H1 (cell line): ENCODE measurements at regions not wholly inside any gene's neighbourhood (a gene's known extent, or its start where the extent isn't known, plus 50 kb on each side); places are given as distances from the start of the nearest gene placed in this dataset.

Source experiments
- CTCF ChIA-PET: fragments of 300-600 bp; sonication (Branson Sonifier 250); formaldehyde crosslinking; loops from one replicate; lab custom pipeline; 2021; ENCODE audit not compliant: partially characterized antibody; lab: Charles Lee
- POLR2A ChIA-PET: fragments of 300-600 bp; sonication (Branson Sonifier 250); formaldehyde crosslinking; loops from one replicate; lab custom pipeline; 2021; ENCODE audit warnings: inconsistent platforms; ENCODE audit not compliant: partially characterized antibody; lab: Charles Lee
- DNase-seq, 2 experiments: peaks; one replicate each; pipeline versions ENCODE4 v3.0.0 to v3.0.0-alpha.2; 2010 to 2022; ENCODE audit warnings: low spot score in 2 of 2, low read depth in 1 of 2, mixed read lengths in 1 of 2
- FAIRE-seq: peaks from 2 replicates; lab custom pipeline; 2011; peaks lifted over from hg19 to GRCh38; lab: Jason Lieb, UNC
- H2AFZ ChIP-seq: 2 replicates; pipeline ENCODE4 v1.8.1; 2012; ENCODE audit warnings: low read length, inconsistent platforms
- H2AK5ac ChIP-seq: 2 replicates; pipeline ENCODE4 v1.6.1; 2013; ENCODE audit warnings: low read depth, low read length
- H2BK120ac ChIP-seq: replicated peaks from 2 replicates; pipeline ENCODE3; 2013; ENCODE audit warnings: low read depth, low read length, inconsistent platforms
- H2BK12ac ChIP-seq: 2 replicates; pipeline ENCODE4 v1.6.1; 2013; ENCODE audit warnings: low read depth, low read length
- H2BK15ac ChIP-seq: 2 replicates; pipeline ENCODE4 v1.6.1; 2013; ENCODE audit warnings: low read length
- H2BK20ac ChIP-seq: 2 replicates; pipeline ENCODE4 v1.6.1; 2013; ENCODE audit warnings: low read length
- H2BK5ac ChIP-seq: 2 replicates; pipeline ENCODE4 v1.6.1; 2013; ENCODE audit warnings: low read depth, low read length
- H3K14ac ChIP-seq: 2 replicates; pipeline ENCODE4 v1.6.1; 2013; ENCODE audit warnings: inconsistent platforms; ENCODE audit not compliant: insufficient read length
- H3K18ac ChIP-seq: 2 replicates; pipeline ENCODE4 v1.6.1; 2013; ENCODE audit warnings: low read length; ENCODE audit errors: extremely low read depth
- H3K23ac ChIP-seq: 2 replicates; pipeline ENCODE4 v1.6.1; 2013; ENCODE audit warnings: inconsistent platforms; ENCODE audit not compliant: insufficient read length
- H3K23me2 ChIP-seq: 2 replicates; pipeline ENCODE4 v1.6.1; 2013; ENCODE audit warnings: low read depth, low read length
- H3K27ac ChIP-seq: 2 replicates; pipeline ENCODE4 v1.6.1; 2011; ENCODE audit warnings: low read depth, low read length, inconsistent platforms
- H3K27me3 ChIP-seq, 4 experiments: replicated peaks in 1 of 4; 1 replicate in 1 of 4; 2 replicates in 3 of 4; pipeline versions ENCODE4 v1.6.1 to v1.8.1; 2011 to 2013; ENCODE audit warnings: low read length in 3 of 4, mild to moderate bottlenecking in 3 of 4, inconsistent platforms in 2 of 4, mixed read lengths in 2 of 4, moderate library complexity in 1 of 4; ENCODE audit not compliant: control insufficient read depth in 3 of 4, insufficient read depth in 3 of 4; ENCODE audit errors: extremely low read depth in 1 of 4
- H3K36me3 ChIP-seq, 4 experiments: 2 replicates each; pipeline versions ENCODE4 v1.6.1 to v1.8.1; 2011 to 2013; ENCODE audit warnings: mild to moderate bottlenecking in 4 of 4, low read length in 3 of 4, moderate library complexity in 2 of 4, control low read depth in 1 of 4, inconsistent platforms in 1 of 4; ENCODE audit not compliant: insufficient read depth in 4 of 4, control insufficient read depth in 2 of 4
- H3K4ac ChIP-seq: replicated peaks from 2 replicates; pipeline ENCODE3; 2013; ENCODE audit warnings: low read length, low read depth, mixed read lengths, inconsistent platforms; ENCODE audit not compliant: insufficient read length
- H3K4me1 ChIP-seq, 4 experiments: replicated peaks in 1 of 4; 1 replicate in 1 of 4; 2 replicates in 3 of 4; pipeline versions ENCODE4 v1.6.1 to v1.8.1; 2011 to 2013; ENCODE audit warnings: low read length in 3 of 4, inconsistent platforms in 2 of 4, mixed read lengths in 1 of 4; ENCODE audit not compliant: insufficient read depth in 4 of 4, control insufficient read depth in 3 of 4
- H3K4me2 ChIP-seq, 2 experiments: 2 replicates each; pipeline versions ENCODE4 v1.6.1 to v1.8.1; 2011 to 2013; ENCODE audit warnings: low read depth in 2 of 2, low read length in 2 of 2, control low read depth in 1 of 2, inconsistent platforms in 1 of 2, mild to moderate bottlenecking in 1 of 2; ENCODE audit not compliant: insufficient read depth in 1 of 2
- H3K4me3 ChIP-seq, 4 experiments: fragments of 200-600, 300-600 bp in 1 of 4; sonication (generic), shearing (Covaris generic), sonication (Bioruptor Twin) in 1 of 4; 2 replicates each; pipeline versions ENCODE4 v1.5.1 to v1.8.1; 2011 to 2016; ENCODE audit warnings: low read length in 4 of 4, low read depth in 3 of 4, control low read depth in 2 of 4, inconsistent platforms in 2 of 4, mild to moderate bottlenecking in 2 of 4, mixed read lengths in 1 of 4, moderate library complexity in 1 of 4; ENCODE audit not compliant: insufficient read depth in 2 of 4; ENCODE audit errors: extremely low read depth in 1 of 4
- H3K56ac ChIP-seq: replicated peaks from 2 replicates; pipeline ENCODE3; 2013; ENCODE audit warnings: low read depth, mild to moderate bottlenecking, mixed read lengths, low read length, inconsistent platforms; ENCODE audit not compliant: insufficient read length
- H3K79me1 ChIP-seq: 2 replicates; pipeline ENCODE4 v1.6.1; 2013; ENCODE audit warnings: low read depth, low read length, control low read depth
- H3K79me2 ChIP-seq, 2 experiments: 2 replicates each; pipeline versions ENCODE4 v1.6.1 to v1.8.1; 2012 to 2013; ENCODE audit warnings: low read length in 2 of 2, mild to moderate bottlenecking in 2 of 2, inconsistent platforms in 1 of 2; ENCODE audit not compliant: insufficient read depth in 2 of 2, control insufficient read depth in 1 of 2
- H3K9ac ChIP-seq, 4 experiments: replicated peaks in 1 of 4; 1 replicate in 1 of 4; 2 replicates in 3 of 4; pipeline versions ENCODE4 v1.6.1 to v1.8.1; 2011 to 2013; ENCODE audit warnings: low read depth in 3 of 4, low read length in 3 of 4, control low read depth in 2 of 4, mild to moderate bottlenecking in 2 of 4, moderate library complexity in 2 of 4, inconsistent platforms in 1 of 4; ENCODE audit errors: extremely low read depth in 1 of 4
- H3K9me3 ChIP-seq, 2 experiments: 2 replicates each; pipeline versions ENCODE4 v1.6.1 to v1.8.1; 2012 to 2013; ENCODE audit warnings: mild to moderate bottlenecking in 2 of 2, moderate library complexity in 2 of 2, control low read depth in 1 of 2, inconsistent platforms in 1 of 2, low read depth in 1 of 2, low read length in 1 of 2, mixed read lengths in 1 of 2; ENCODE audit not compliant: insufficient read depth in 2 of 2
- H4K20me1 ChIP-seq, 2 experiments: replicated peaks in 1 of 2; 2 replicates each; pipeline versions ENCODE3 to v1.8.1; 2011 to 2013; ENCODE audit warnings: inconsistent platforms in 2 of 2, low read length in 2 of 2, mild to moderate bottlenecking in 1 of 2; ENCODE audit not compliant: insufficient read depth in 2 of 2, control insufficient read depth in 1 of 2
- H4K5ac ChIP-seq: 2 replicates; pipeline ENCODE4 v1.6.1; 2013; ENCODE audit warnings: low read length, low read depth, mixed read lengths, inconsistent platforms; ENCODE audit not compliant: insufficient read length
- H4K8ac ChIP-seq: 2 replicates; pipeline ENCODE4 v1.8.0; 2013; ENCODE audit warnings: mild to moderate bottlenecking, moderate library complexity, low read length, inconsistent platforms; ENCODE audit not compliant: insufficient read depth; ENCODE audit errors: extremely low read depth
- H4K91ac ChIP-seq: replicated peaks from 2 replicates; pipeline ENCODE3; 2013; ENCODE audit warnings: low read length, mixed read lengths, inconsistent platforms; ENCODE audit not compliant: insufficient read length
- CBX5 ChIP-seq: fragments of 300-800, 300-1000 bp; sonication (generic); IDR thresholded peaks from 2 replicates; pipeline ENCODE4 v1.7.1; 2016; ENCODE audit warnings: antibody characterized with exemption, low read length, low read depth
- CBX8 ChIP-seq: fragments of 300-800, 300-1000 bp; sonication (generic); IDR thresholded peaks from 2 replicates; pipeline ENCODE4 v1.7.1; 2016; ENCODE audit warnings: low read depth, low read length, borderline replicate concordance
- CHD2 ChIP-seq: IDR thresholded peaks from 2 replicates; pipeline ENCODE4 v1.6.1; 2012; ENCODE audit warnings: low read length, improper control_type of control experiment
- EGR1 ChIP-seq: IDR thresholded peaks from 2 replicates; pipeline ENCODE4 v1.6.1; 2011; ENCODE audit warnings: low read depth, low read length, borderline replicate concordance
- EZH2 ChIP-seq: fragments of 200-600 bp; sonication (generic); IDR thresholded peaks from 2 replicates; pipeline ENCODE4 v1.7.1; 2012; ENCODE audit warnings: low read depth, mild to moderate bottlenecking, moderate library complexity, low read length, inconsistent platforms; ENCODE audit not compliant: severe bottlenecking
- KDM4A ChIP-seq: IDR thresholded peaks from one replicate; pipeline ENCODE4 v1.7.1; 2012; ENCODE audit warnings: low read depth, mild to moderate bottlenecking, moderate library complexity, low read length, inconsistent platforms; ENCODE audit not compliant: severe bottlenecking
- MAFK ChIP-seq: IDR thresholded peaks from 2 replicates; pipeline ENCODE4 v1.6.1; 2012; ENCODE audit warnings: low read depth, mild to moderate bottlenecking, improper control_type of control experiment, low read length
- RBBP5 ChIP-seq: IDR thresholded peaks from 2 replicates; pipeline ENCODE4 v1.7.1; 2012; ENCODE audit warnings: low read depth, mild to moderate bottlenecking, inconsistent platforms, low read length, moderate library complexity, borderline replicate concordance
- SIN3A ChIP-seq, 2 experiments: IDR thresholded peaks in 1 of 2; conservative IDR thresholded peaks in 1 of 2; 2 replicates each; pipeline ENCODE4 v1.6.1; 2011 to 2012; ENCODE audit warnings: low read length in 2 of 2, improper control_type of control experiment in 1 of 2, low read depth in 1 of 2, mild to moderate bottlenecking in 1 of 2
- SP1 ChIP-seq: IDR thresholded peaks from 2 replicates; pipeline ENCODE4 v1.6.1; 2011; ENCODE audit warnings: low read depth, low read length
- SUZ12 ChIP-seq: fragments of 200-600 bp; sonication (generic); IDR thresholded peaks from 2 replicates; pipeline ENCODE4 v1.6.1; 2012; ENCODE audit warnings: mild to moderate bottlenecking, inconsistent platforms, low read length, moderate library complexity, mixed read lengths
- TAF1 ChIP-seq: IDR thresholded peaks from 2 replicates; pipeline ENCODE4 v1.6.1; 2011; ENCODE audit warnings: mild to moderate bottlenecking, low read depth, low read length
- WGBS, 2 experiments: shearing (Covaris generic) in 1 of 2; methylation state at CpG; one replicate each; pipeline versions ENCODE4 v1.1.6 to v1.1.7; 2013 to 2015; ENCODE audit warnings: low lambda C conversion rate in 2 of 2, mixed read lengths in 2 of 2, inconsistent platforms in 1 of 2, low coverage in 1 of 2, missing lambda C conversion rate in 1 of 2; ENCODE audit not compliant: insufficient replicate concordance in 2 of 2, insufficient coverage in 1 of 2, insufficient read length in 1 of 2; ENCODE audit errors: extremely low coverage in 1 of 2, missing lambda C conversion rate in 1 of 2; 5-methylcytosine and 5-hydroxymethylcytosine counted together
- TF ChIP-seq, protein P1 (sequence below): IDR thresholded peaks from 2 replicates; pipeline ENCODE4 v1.6.1; 2012; ENCODE audit warnings: inconsistent platforms

DNA sequence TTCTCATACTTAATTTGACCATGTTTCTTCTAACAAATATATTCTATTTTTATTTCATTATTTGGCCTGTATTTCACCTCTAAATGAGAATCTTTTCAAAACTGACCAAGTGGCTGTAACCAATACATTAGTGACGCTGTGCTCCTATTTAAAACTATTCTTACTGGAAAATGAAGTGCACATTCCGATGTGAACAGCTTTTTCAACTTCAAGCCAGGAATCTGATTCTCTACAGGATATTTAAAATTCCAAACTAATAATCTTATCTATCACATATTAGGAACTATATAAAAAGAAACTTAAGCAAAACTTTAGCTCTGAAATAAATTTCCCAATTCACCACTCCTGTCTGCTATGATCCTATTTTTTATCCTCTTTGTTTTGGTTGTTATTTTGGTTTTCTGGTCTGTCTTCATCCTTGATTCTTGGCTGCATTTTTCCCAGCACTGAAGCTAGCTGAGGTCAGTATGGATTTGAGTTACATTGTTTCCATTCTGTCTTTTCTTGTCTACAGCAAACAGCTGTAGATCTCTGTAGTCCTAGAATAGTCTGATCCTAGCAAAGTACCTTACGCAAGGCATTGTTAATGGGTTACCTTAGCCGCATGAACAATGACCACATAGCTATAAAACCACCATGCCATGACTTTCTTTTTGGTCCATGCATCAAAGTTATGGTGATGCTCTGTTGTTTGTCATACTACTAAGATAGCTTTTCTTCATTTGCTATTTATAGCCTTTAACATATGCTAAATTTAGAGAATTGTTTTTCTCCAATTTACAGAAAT lies 748.6 kb upstream of the SPRY2 start:
- H3K4me3 ChIP-seq, result no peak overlapping the region
- ChIA-PET CTCF (interaction anchor here (0.9 to 1.1 kb wide), 2 partner anchors 82 to 742 kb away, joined by 3 read pairs; no protein-coding TSS in a partner anchor), POLR2A (no interaction called here)
- 0 out of 2 replicates have a peak overlapping the region, but pooled peaks have one; percentile 52 for H2AFZ ChIP-seq
- H3K27ac ChIP-seq, result no peak overlapping the region
- no peak overlapping the region for H4K5ac ChIP-seq
- no peaks in the 10 kb centered on the region for H3K79me2 ChIP-seq
- no peak overlapping the region for H2BK12ac ChIP-seq
- no peak for FAIRE-seq
- WGBS, 2 experiments, result 97% methylated on average over 4 of the region's 4 CpGs; no CpG with 5 or more reads in 1 of the 2 experiments
- H3K36me3 ChIP-seq, result no peaks in the 10 kb centered on the region
- H3K4me1 ChIP-seq, result no peaks in the 10 kb centered on the region
- no peak overlapping the region for H3K56ac ChIP-seq
- no peak overlapping the region for H2BK15ac ChIP-seq
- no peak overlapping the region for H3K4ac ChIP-seq
- H2BK20ac ChIP-seq, result no peak overlapping the region
- no peaks in the 10 kb centered on the region for H3K9me3 ChIP-seq
- no peak overlapping the region for H2BK5ac ChIP-seq
- H2AK5ac ChIP-seq, result no peak overlapping the region
- H3K79me1 ChIP-seq, result no peaks in the 10 kb centered on the region
- no peak overlapping the region for H3K9ac ChIP-seq
- H4K20me1 ChIP-seq, result no peaks in the 10 kb centered on the region
- H3K4me2 ChIP-seq, result no peak overlapping the region
- H3K23me2 ChIP-seq, result no peaks in the 10 kb centered on the region
- H3K27me3 ChIP-seq, result no peaks in the 10 kb centered on the region
- no peak overlapping the region for H4K8ac ChIP-seq
- DNase-seq, result no peak
- H3K23ac ChIP-seq, result no peak overlapping the region
- H3K18ac ChIP-seq, result no peak overlapping the region
- H3K14ac ChIP-seq, result no peak overlapping the region
- H4K91ac ChIP-seq, result no peak overlapping the region
- no peak overlapping the region for H2BK120ac ChIP-seq
- TF ChIP-seq CHD2, result no peak
- no peak for TF ChIP-seq EZH2
- TF ChIP-seq MAFK, result no peak
- no peak for TF ChIP-seq TAF1
- TF ChIP-seq CBX8, result no peak
- no peak for TF ChIP-seq CBX5
- TF ChIP-seq, protein P1, sequence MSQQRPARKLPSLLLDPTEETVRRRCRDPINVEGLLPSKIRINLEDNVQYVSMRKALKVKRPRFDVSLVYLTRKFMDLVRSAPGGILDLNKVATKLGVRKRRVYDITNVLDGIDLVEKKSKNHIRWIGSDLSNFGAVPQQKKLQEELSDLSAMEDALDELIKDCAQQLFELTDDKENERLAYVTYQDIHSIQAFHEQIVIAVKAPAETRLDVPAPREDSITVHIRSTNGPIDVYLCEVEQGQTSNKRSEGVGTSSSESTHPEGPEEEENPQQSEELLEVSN, result no peak
- no peak for TF ChIP-seq RBBP5
- TF ChIP-seq SIN3A (conservative IDR thresholded peaks at IDR 0.05 in 1 of 2, IDR thresholded peaks at IDR 0.05 in 1 of 2; ENCODE audit: low read depth in 1 of 2, low read length in 2 of 2), result no peak
- TF ChIP-seq SP1, result no peak
- no peak for TF ChIP-seq EGR1
- no peak for TF ChIP-seq KDM4A
- TF ChIP-seq SUZ12, result no peak
